Progenitor cell of endocrine pancreas (in vitro differentiated cells): ENCODE measurements at regions not wholly inside any gene's neighbourhood (a gene's known extent, or its start where the extent isn't known, plus 50 kb on each side); places are given as distances from the start of the nearest gene placed in this dataset.

Source experiments
- DNase-seq: peaks from one replicate; pipeline ENCODE4 v3.0.0; 2021; ENCODE audit warnings: low spot score; ENCODE audit not compliant: unreplicated experiment
- H3K27ac Mint-ChIP-seq: 2 replicates; pipeline ENCODE4 v1.8.0; 2021; ENCODE audit warnings: mild to moderate bottlenecking, moderate library complexity, mixed read lengths
- H3K27me3 Mint-ChIP-seq: 2 replicates; pipeline ENCODE4 v1.8.0; 2021; ENCODE audit warnings: mixed read lengths
- H3K36me3 Mint-ChIP-seq: 2 replicates; pipeline ENCODE4 v1.8.0; 2022; ENCODE audit warnings: mixed read lengths; ENCODE audit not compliant: insufficient read depth
- H3K4me1 Mint-ChIP-seq: 2 replicates; pipeline ENCODE4 v1.8.0; 2021; ENCODE audit warnings: low read depth, mixed read lengths
- H3K4me3 Mint-ChIP-seq: 2 replicates; pipeline ENCODE4 v1.8.0; 2021; ENCODE audit warnings: low read depth, mild to moderate bottlenecking, moderate library complexity, mixed read lengths
- H3K9me3 Mint-ChIP-seq: 2 replicates; pipeline ENCODE4 v1.8.0; 2021; ENCODE audit warnings: low read depth, mixed read lengths
- TF ChIP-seq, protein P1 (sequence below): fragments of 200-600 bp; sonication (generic); IDR thresholded peaks from one replicate; pipeline ENCODE4 v1.5.0; 2021; ENCODE audit warnings: antibody characterized with exemption, mild to moderate bottlenecking; ENCODE audit not compliant: unreplicated experiment

DNA sequence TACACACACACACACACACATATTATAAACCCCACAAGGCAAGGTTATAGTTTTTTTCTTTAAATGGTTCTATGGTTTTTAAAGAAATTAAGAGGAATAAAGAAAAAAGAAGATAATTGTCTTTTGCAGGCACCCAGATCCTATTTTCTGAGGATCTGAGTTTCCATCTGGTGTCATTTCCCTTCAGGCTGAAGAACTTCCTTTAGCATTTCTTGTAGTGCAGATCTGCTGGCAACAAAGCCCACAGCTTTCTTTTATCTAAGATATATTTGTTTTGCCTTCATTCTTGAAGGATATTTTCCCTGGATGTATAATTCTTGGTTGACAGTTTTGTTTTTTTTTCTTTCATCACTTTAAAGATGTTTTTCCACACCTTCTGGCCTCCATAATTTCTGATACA lies 57.6 kb upstream of the PMEPA1 start:
- no peak for DNase-seq
- Mint-ChIP-seq H3K27me3 (peaks cover 9% of the 10 kb centered on the region), H3K36me3 (no peaks in the 10 kb centered on the region), H3K4me1 (no peaks in the 10 kb centered on the region), H3K27ac (no peak overlapping the region), H3K4me3 (no peak overlapping the region), H3K9me3 (peaks cover 4% of the 10 kb centered on the region)
- TF ChIP-seq, protein P1, sequence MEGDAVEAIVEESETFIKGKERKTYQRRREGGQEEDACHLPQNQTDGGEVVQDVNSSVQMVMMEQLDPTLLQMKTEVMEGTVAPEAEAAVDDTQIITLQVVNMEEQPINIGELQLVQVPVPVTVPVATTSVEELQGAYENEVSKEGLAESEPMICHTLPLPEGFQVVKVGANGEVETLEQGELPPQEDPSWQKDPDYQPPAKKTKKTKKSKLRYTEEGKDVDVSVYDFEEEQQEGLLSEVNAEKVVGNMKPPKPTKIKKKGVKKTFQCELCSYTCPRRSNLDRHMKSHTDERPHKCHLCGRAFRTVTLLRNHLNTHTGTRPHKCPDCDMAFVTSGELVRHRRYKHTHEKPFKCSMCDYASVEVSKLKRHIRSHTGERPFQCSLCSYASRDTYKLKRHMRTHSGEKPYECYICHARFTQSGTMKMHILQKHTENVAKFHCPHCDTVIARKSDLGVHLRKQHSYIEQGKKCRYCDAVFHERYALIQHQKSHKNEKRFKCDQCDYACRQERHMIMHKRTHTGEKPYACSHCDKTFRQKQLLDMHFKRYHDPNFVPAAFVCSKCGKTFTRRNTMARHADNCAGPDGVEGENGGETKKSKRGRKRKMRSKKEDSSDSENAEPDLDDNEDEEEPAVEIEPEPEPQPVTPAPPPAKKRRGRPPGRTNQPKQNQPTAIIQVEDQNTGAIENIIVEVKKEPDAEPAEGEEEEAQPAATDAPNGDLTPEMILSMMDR: no peak

DNA sequence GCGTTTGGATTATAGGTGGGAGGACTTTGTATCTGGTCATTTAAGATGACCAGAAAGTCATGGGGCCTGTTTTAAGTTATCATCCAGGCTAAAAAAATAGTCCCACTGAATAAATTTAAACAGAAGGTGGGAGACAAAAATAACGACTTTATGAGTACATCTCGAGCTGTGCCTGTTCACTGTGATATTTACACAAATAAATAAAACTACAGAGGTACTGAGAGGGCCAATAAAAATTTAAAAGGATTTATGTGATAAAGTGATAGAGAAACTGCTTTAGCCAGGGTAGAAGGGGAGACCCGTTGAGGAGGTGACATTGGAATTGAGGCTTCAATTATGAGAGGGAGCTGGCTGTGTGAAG lies 53.4 kb upstream of the PMEPA1 start:
- no peak overlapping the region for H3K4me3 Mint-ChIP-seq
- TF ChIP-seq, protein P1: no peak
- peaks cover 4% of the 10 kb centered on the region for H3K9me3 Mint-ChIP-seq
- DNase-seq: no peak
- H3K27ac Mint-ChIP-seq: no peak overlapping the region
- no peaks in the 10 kb centered on the region for H3K36me3 Mint-ChIP-seq
- H3K27me3 Mint-ChIP-seq: peaks cover 3% of the 10 kb centered on the region
- no peaks in the 10 kb centered on the region for H3K4me1 Mint-ChIP-seq

DNA sequence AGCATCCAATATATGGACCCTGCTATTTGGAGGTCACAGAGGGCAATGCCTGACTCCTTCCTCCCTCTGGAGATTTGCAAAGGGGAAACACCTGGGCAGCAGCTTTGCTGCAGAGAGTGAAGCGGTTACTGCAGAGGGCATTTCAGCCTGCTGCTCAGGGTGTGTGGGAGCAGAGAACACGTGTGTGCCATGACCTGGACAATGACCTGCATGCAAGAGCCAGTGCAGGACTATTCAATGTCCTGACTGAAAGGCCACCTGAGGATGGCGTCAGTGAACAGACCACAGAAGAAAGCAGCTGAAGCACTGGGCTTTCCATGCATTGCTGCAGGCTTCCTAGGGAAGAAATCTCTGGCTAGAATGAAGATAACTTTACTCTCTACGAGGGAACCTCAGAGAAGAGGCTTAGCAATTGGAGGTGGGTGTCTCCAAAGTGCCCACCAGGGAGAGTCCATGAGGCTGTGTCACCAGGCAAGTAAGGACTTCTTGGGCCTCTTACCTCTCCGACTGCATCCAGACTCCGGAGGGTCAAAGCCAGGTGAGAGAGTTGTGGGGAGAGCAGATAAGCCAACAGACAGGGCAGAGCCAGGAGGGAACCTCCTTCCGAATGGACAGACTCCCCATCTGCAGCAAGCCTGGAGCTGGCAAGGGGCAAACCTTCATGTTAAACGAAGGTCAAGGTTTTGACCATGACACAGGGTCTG lies 52.9 kb upstream of the PMEPA1 start:
- TF ChIP-seq, protein P1: no peak
- H3K9me3 Mint-ChIP-seq: peaks cover 4% of the 10 kb centered on the region
- DNase-seq: no peak
- H3K27ac Mint-ChIP-seq: no peak overlapping the region
- H3K4me3 Mint-ChIP-seq: no peak overlapping the region
- no peaks in the 10 kb centered on the region for H3K4me1 Mint-ChIP-seq
- H3K27me3 Mint-ChIP-seq: peaks cover 3% of the 10 kb centered on the region
- no peaks in the 10 kb centered on the region for H3K36me3 Mint-ChIP-seq

DNA sequence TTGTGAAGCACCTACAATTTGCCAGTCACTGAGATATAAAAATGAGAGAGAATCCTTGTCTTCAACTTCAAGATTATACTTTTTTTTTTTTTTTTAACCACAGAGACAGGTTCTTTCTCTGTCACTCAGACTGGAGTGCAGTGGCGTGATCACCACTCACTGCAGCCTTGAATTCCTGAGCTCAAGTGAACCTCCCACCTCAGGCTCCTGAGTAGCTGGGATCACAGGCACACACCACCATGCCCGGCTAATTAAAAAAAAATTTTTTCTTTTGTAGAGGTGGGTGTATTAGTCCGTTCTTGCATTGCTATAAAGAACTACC lies 51.6 kb upstream of the PMEPA1 start:
- H3K4me1 Mint-ChIP-seq: no peaks in the 10 kb centered on the region
- DNase-seq: no peak
- peaks cover 3% of the 10 kb centered on the region for H3K27me3 Mint-ChIP-seq
- no peak overlapping the region for H3K4me3 Mint-ChIP-seq
- H3K9me3 Mint-ChIP-seq: peaks cover 4% of the 10 kb centered on the region
- no peak overlapping the region for H3K27ac Mint-ChIP-seq
- TF ChIP-seq, protein P1: no peak
- H3K36me3 Mint-ChIP-seq: no peaks in the 10 kb centered on the region

DNA sequence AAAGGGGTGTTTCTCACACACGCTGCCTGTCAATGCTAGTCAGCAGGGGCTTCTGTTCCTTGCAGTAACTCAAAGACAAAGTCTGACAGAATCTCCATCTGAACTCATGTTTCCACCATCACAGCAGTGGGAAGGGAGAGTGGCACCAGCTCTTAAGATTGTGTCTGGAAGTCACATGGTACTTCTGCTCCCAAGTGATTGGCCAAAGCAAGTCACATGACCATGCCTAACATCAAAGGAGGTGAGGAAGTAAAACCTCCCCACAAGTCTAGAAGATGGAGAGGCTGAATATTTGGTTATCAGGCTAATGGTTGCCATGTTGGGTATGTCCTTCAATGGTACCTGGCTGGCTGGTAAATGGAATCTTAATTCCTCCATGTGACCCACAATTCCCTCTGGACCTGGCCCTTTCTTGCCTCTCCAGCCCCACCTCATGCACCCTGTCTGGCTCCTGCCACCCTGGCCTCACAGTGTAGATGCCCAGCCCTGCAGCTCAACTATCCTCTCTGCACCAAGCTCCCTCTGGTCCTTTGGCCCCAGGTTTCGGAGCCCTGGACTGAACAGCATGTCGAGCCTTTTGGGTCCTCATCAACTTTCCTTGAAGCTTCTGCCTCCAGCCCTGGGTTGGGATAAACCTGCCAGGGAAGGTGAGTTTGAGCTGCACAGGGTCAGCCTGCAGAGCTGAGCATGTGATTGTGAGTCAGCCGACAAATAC lies 51.0 kb upstream of the PMEPA1 start:
- Mint-ChIP-seq H3K9me3 (peaks cover 4% of the 10 kb centered on the region), H3K27ac (no peak overlapping the region), H3K4me3 (no peak overlapping the region), H3K4me1 (no peaks in the 10 kb centered on the region), H3K27me3 (peaks cover 3% of the 10 kb centered on the region), H3K36me3 (no peaks in the 10 kb centered on the region)
- TF ChIP-seq, protein P1: no peak
- DNase-seq: no peak
